ENCODE measurements at regions not wholly inside any gene's neighbourhood (a gene's known extent, or its start where the extent isn't known, plus 50 kb on each side); places are given as distances from the start of the nearest gene placed in this dataset.

GRCh38 chr4:54386042-54386669 is 157.1 kb downstream of the PDGFRA start:
- no peak for TF ChIP-seq CTCF (conservative IDR thresholded peaks at IDR 0.05)
- H3K27ac Mint-ChIP-seq (ENCODE audit: unreplicated experiment), result no peak overlapping the region
- peaks cover 5% of the 10 kb centered on the region for H3K9me3 Mint-ChIP-seq
- H3K4me1 Mint-ChIP-seq, result peaks cover 13% of the 10 kb centered on the region
- no peaks in the 10 kb centered on the region for H3K36me3 Mint-ChIP-seq (ENCODE audit: low read depth)
- no peak overlapping the region for H3K4me3 Mint-ChIP-seq
- no peaks in the 10 kb centered on the region for H3K27me3 Mint-ChIP-seq (ENCODE audit: low read depth)
- no peak for DNase-seq (ENCODE audit: low read depth, low spot score)

- peaks cover 7% of the 10 kb centered on the region for H3K9me3 Mint-ChIP-seq
- DNase-seq (ENCODE audit: low read depth, low spot score), result no peak
- no peak overlapping the region for H3K4me3 Mint-ChIP-seq
- no peak for TF ChIP-seq CTCF (conservative IDR thresholded peaks at IDR 0.05)
- no peaks in the 10 kb centered on the region for H3K36me3 Mint-ChIP-seq (ENCODE audit: low read depth)
- H3K27me3 Mint-ChIP-seq (ENCODE audit: low read depth), result no peaks in the 10 kb centered on the region
- no peak overlapping the region for H3K27ac Mint-ChIP-seq (ENCODE audit: unreplicated experiment)
- H3K4me1 Mint-ChIP-seq, result peaks cover 13% of the 10 kb centered on the region
Measured at GRCh38 chr4:54386693-54387092, 157.6 kb downstream of the PDGFRA start.

GRCh38 chr4:54390670-54391069 is 161.6 kb downstream of the PDGFRA start:
- no peaks in the 10 kb centered on the region for H3K27me3 Mint-ChIP-seq (ENCODE audit: low read depth)
- H3K4me3 Mint-ChIP-seq, result no peak overlapping the region
- no peak overlapping the region for H3K27ac Mint-ChIP-seq (ENCODE audit: unreplicated experiment)
- no peak for TF ChIP-seq CTCF (conservative IDR thresholded peaks at IDR 0.05)
- no peak for DNase-seq (ENCODE audit: low read depth, low spot score)
- no peaks in the 10 kb centered on the region for H3K36me3 Mint-ChIP-seq (ENCODE audit: low read depth)
- H3K4me1 Mint-ChIP-seq, result no peaks in the 10 kb centered on the region
- peaks cover 7% of the 10 kb centered on the region for H3K9me3 Mint-ChIP-seq

GRCh38 chr4:54391104-54391503 is 162.0 kb downstream of the PDGFRA start:
- no peak for TF ChIP-seq CTCF (conservative IDR thresholded peaks at IDR 0.05)
- DNase-seq (ENCODE audit: low read depth, low spot score), result no peak
- no peak overlapping the region for H3K4me3 Mint-ChIP-seq
- H3K4me1 Mint-ChIP-seq, result no peaks in the 10 kb centered on the region
- H3K27ac Mint-ChIP-seq (ENCODE audit: unreplicated experiment), result no peak overlapping the region
- H3K27me3 Mint-ChIP-seq (ENCODE audit: low read depth), result no peaks in the 10 kb centered on the region
- H3K9me3 Mint-ChIP-seq, result peaks cover 7% of the 10 kb centered on the region
- no peaks in the 10 kb centered on the region for H3K36me3 Mint-ChIP-seq (ENCODE audit: low read depth)

GRCh38 chr4:54392479-54392878 is 163.4 kb downstream of the PDGFRA start:
- H3K27ac Mint-ChIP-seq (ENCODE audit: unreplicated experiment), result no peak overlapping the region
- no peaks in the 10 kb centered on the region for H3K36me3 Mint-ChIP-seq (ENCODE audit: low read depth)
- DNase-seq (ENCODE audit: low read depth, low spot score), result no peak
- TF ChIP-seq CTCF (conservative IDR thresholded peaks at IDR 0.05), result no peak
- no peak overlapping the region for H3K4me3 Mint-ChIP-seq
- no peaks in the 10 kb centered on the region for H3K27me3 Mint-ChIP-seq (ENCODE audit: low read depth)
- H3K4me1 Mint-ChIP-seq, result no peaks in the 10 kb centered on the region
- peaks cover 4% of the 10 kb centered on the region for H3K9me3 Mint-ChIP-seq
